Muscle of leg (tissue), 3 donors: ENCODE measurements at regions not wholly inside any gene's neighbourhood (a gene's known extent, or its start where the extent isn't known, plus 50 kb on each side); places are given as distances from the start of the nearest gene placed in this dataset.
"Not testable (repeated sequence)": the region's sequence is repeated elsewhere in the genome, so short reads cannot be mapped to it uniquely, and the experiment has no call there.

Experiments
- DNase-seq: peaks from one replicate; pipeline ENCODE4 v3.0.0; 2013
- H3K27ac ChIP-seq: one replicate; pipeline ENCODE4 v1.5.1; 2013; ENCODE audit warnings: mild to moderate bottlenecking, low read length, control low read depth
- H3K27me3 ChIP-seq: one replicate; pipeline ENCODE4 v1.6.1; 2013; ENCODE audit warnings: low read length; ENCODE audit not compliant: control insufficient read depth, insufficient read depth
- H3K36me3 ChIP-seq: one replicate; pipeline ENCODE4 v1.6.1; 2013; ENCODE audit warnings: low read length; ENCODE audit not compliant: control insufficient read depth, insufficient read depth
- H3K4me1 ChIP-seq: one replicate; pipeline ENCODE4 v1.6.1; 2013; ENCODE audit warnings: low read length; ENCODE audit not compliant: control insufficient read depth, insufficient read depth
- H3K4me3 ChIP-seq: one replicate; pipeline ENCODE4 v1.5.1; 2013; ENCODE audit warnings: low read length, control low read depth
- H3K9me3 ChIP-seq: replicated peaks from 2 replicates; pipeline ENCODE4 v1.6.1; 2013; ENCODE audit warnings: low read depth, low read length; ENCODE audit not compliant: control insufficient read depth
- WGBS: methylation state at CpG from one replicate; pipeline ENCODE4 v1.1.5; 2013; ENCODE audit warnings: missing lambda C conversion rate; ENCODE audit not compliant: insufficient coverage; 5-methylcytosine and 5-hydroxymethylcytosine counted together

DNA sequence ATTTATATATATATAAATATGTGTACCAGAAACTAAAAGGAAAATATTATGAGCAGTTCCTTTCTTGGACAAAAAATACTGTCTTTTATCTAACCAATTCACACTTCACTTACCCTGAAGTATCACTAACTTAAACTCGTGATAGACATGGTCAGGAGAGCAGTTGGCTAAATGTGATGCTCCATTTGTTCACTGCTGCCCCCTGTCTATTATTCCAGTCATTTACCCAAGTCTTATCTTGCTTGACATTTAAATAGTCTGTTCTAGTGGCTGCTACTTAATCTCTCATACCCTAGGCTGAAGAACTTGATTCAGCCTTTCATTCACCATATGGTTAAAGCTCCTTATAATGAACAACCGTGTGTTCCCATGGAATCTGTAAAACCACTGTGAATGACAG, 789.6 kb upstream of the EYS start:
- H3K36me3 ChIP-seq: no peaks in the 10 kb centered on the region
- no peak for DNase-seq
- 17% methylated on average over 1 of the region's 2 CpGs for WGBS
- no peaks in the 10 kb centered on the region for H3K27me3 ChIP-seq
- no peak overlapping the region for H3K27ac ChIP-seq
- no peaks in the 10 kb centered on the region for H3K4me1 ChIP-seq
- no peak overlapping the region for H3K4me3 ChIP-seq
- no peaks in the 10 kb centered on the region for H3K9me3 ChIP-seq

DNA sequence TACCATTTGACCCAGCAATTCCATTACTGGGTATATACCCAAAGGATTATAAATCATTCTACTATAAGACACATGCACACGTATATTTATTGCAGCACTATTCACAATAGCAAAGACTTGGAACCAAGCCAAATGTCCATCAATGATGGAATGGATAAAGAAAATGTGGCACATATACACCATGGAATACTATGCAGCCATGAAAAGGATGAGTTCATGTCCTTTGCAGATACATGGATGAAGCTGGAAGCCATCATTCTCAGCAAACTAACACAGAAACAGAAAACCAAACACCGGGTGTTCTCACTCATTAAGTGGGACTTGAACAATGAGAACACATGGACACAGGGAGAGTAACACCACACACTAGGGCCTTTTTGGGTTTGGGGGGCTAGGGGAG, 787.6 kb upstream of the EYS start:
- DNase-seq, H3K9me3 ChIP-seq, H3K27ac ChIP-seq, H3K27me3 ChIP-seq, H3K4me3 ChIP-seq, H3K4me1 ChIP-seq, H3K36me3 ChIP-seq: not testable (repeated sequence)
- no CpG with 5 or more reads among the region's 2 CpGs for WGBS

DNA sequence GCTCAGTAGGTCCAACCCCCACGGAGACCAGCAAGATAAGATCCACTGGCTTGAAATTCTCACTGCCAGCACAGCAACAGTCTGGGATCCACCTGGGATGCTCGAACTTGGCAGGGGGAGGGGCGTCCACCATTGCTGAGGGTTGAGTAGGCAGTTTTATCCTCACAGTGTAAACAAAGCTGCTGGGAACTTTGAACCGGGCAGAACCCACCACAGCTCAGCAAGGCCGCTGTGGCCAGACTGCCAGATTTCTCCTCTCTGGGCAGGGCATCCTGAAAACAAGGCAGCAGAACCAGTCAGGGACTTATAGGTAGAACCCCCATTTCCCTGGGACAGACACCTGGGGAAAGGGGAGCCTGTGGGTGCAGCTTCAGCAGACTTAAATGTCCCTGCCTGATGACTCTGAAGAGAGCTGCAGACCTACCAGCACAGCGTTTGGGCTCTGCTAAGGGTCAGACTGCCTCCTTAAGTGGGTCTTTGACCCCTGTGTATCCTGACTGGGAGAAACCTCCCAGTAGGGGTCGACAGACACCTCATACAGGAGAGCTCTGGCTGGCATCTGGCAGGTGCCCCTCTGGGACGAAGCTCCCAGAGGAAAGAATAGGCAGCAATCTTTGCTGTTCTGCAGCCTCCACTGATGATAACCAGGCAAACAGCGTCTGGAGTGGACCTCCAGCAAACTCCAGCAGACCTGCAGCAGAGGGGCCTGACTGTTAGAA, 782.4 kb upstream of the EYS start:
- Histone ChIP-seq H3K36me3 (no peaks in the 10 kb centered on the region), H3K4me3 (no peak overlapping the region), H3K9me3 (no peaks in the 10 kb centered on the region), H3K27ac (no peak overlapping the region), H3K27me3 (no peaks in the 10 kb centered on the region), H3K4me1 (no peaks in the 10 kb centered on the region)
- no peak for DNase-seq
- 82% methylated on average over 8 of the region's 9 CpGs for WGBS

DNA sequence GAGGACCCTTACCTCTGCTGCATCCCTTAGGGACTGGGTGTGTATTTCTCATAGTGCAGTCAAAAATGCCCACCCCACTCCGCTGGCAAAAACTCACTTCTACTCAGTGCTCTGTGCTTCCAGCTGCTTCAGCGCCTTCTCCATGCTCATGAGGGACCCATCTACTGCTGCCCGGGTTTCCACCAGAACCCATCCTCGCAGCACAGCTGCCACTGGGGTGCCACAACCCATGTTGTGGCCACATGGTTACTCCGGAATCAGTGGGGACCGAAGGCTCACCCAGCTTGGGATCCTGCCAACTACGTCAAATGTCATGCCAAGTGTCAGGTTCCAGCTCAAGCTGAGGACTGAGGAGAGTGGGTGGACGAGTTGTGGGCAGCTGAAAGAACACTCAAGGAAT, 774.2 kb upstream of the EYS start:
- H3K27me3 ChIP-seq: no peaks in the 10 kb centered on the region
- H3K4me3 ChIP-seq: no peak overlapping the region
- H3K9me3 ChIP-seq: peaks cover 22% of the 10 kb centered on the region
- no peaks in the 10 kb centered on the region for H3K4me1 ChIP-seq
- H3K27ac ChIP-seq: no peak overlapping the region
- 90% methylated on average over 8 of the region's 8 CpGs for WGBS
- H3K36me3 ChIP-seq: no peaks in the 10 kb centered on the region
- no peak for DNase-seq

DNA sequence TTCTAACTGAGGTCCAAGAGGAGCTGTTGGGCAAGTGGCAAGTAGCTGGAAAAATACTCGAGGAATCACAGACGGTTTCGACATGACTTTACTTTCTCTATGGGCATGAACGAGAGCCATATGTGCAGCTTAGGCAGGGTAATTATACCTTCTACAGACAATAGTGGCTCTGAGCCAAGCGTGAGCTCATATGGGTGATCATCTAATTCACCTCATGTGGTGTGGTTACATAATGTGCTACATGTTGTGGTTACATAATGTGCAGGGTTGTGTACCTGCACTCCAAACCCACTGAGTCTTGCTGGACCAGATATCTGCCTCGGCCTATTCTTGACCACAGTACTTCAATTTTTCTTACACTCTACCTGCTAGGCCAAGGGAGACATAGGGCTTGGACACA, 771.7 kb upstream of the EYS start:
- Histone ChIP-seq H3K27ac (no peak overlapping the region), H3K27me3 (no peaks in the 10 kb centered on the region), H3K4me1 (no peaks in the 10 kb centered on the region), H3K36me3 (no peaks in the 10 kb centered on the region), H3K4me3 (no peak overlapping the region), H3K9me3 (peaks cover 22% of the 10 kb centered on the region)
- WGBS: 81% methylated on average over 5 of the region's 6 CpGs
- DNase-seq: no peak

DNA sequence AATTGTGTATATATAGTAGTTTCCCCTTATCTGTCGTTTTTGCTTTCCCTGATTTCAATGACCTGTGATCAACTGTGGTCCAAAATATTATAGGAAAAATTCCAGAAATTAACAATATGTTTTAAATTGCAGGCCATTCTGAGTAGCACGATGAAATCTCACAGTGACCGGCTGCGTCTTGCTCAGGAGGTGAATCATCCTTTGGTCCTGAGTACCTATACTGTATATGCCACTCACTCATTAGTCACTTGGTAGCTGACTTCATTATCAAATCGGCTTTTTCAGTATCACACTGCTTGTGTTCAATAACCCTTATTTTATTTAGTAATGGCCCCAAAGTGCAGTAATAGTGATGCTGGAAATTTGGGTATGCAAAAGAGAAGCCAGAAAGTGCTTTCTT, 728.3 kb upstream of the EYS start:
- no peaks in the 10 kb centered on the region for H3K4me1 ChIP-seq
- H3K4me3 ChIP-seq: no peak overlapping the region
- no peaks in the 10 kb centered on the region for H3K27me3 ChIP-seq
- DNase-seq: no peak
- 100% methylated on average over 1 of the region's 5 CpGs for WGBS
- no peak overlapping the region for H3K27ac ChIP-seq
- H3K9me3 ChIP-seq: no peaks in the 10 kb centered on the region
- H3K36me3 ChIP-seq: no peaks in the 10 kb centered on the region

DNA sequence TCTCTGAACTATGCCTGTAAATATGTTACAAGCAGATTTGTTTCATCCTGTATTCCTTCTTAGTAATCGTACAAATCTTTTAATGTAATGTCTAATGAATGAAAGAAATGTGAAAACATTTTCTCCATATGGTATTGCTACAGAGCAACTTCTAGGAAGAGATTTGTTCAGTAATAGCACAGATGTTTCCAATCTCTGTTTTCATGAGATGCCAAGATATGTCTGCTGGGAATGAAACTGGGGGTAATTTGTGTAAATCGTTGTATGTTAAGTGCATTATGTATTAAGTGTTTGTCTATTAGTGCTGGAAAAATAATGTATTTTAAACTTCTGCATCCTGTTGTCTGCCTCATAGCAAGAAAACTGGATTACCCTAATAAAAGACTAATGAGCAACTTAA, 722.2 kb upstream of the EYS start:
- H3K9me3 ChIP-seq: peaks cover 4% of the 10 kb centered on the region
- H3K4me1 ChIP-seq: no peaks in the 10 kb centered on the region
- DNase-seq: peak; percentile 95
- H3K36me3 ChIP-seq: no peaks in the 10 kb centered on the region
- no peak overlapping the region for H3K4me3 ChIP-seq
- H3K27me3 ChIP-seq: no peaks in the 10 kb centered on the region
- WGBS: no CpG with 5 or more reads among the region's 2 CpGs
- no peak overlapping the region for H3K27ac ChIP-seq

DNA sequence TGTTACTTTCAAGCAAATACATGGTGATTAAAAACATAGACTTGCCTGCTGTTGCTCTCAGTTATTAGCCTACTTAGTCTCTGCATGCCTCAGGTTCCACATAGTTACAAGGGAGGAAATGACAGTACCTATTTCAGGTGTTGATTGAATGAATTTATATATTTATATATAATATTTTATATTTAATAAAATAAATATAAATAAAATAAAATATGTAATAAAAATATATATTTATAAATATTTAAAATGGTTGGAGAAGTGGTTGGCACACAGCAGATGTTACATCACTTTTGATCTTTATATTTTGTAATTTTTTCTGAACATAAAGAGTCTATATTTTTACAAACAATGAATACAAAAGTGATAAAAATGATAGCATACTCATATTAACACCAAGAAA, 716.0 kb upstream of the EYS start:
- H3K36me3 ChIP-seq: no peaks in the 10 kb centered on the region
- no peak overlapping the region for H3K27ac ChIP-seq
- no peaks in the 10 kb centered on the region for H3K4me1 ChIP-seq
- no peak for DNase-seq
- H3K9me3 ChIP-seq: peaks cover 5% of the 10 kb centered on the region
- no peaks in the 10 kb centered on the region for H3K27me3 ChIP-seq
- H3K4me3 ChIP-seq: no peak overlapping the region

DNA sequence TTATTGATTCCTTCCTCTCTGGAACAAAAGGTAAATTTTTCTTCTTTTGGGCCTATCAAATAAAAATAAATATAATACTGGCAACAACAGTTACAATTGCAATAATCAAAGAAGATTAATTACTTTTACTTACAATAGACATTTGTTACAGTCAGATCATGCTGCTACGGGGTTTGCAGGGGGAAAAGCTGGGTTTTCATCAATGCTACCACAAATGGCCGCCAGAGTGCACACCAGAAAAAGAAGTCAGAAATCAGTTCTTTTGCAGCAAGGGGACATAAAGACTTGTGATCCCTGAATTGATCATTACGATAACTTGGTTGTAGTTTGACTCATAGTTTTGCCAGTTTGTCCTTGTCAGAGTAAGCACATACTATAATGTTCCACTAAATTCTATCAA, 714.5 kb upstream of the EYS start:
- Histone ChIP-seq H3K4me3 (no peak overlapping the region), H3K27ac (no peak overlapping the region), H3K4me1 (no peaks in the 10 kb centered on the region), H3K27me3 (no peaks in the 10 kb centered on the region), H3K36me3 (no peaks in the 10 kb centered on the region), H3K9me3 (peaks cover 2% of the 10 kb centered on the region)
- whole genome bisulfite sequencing: 68% methylated on average over 2 of the region's 3 CpGs
- DNase-seq: no peak

DNA sequence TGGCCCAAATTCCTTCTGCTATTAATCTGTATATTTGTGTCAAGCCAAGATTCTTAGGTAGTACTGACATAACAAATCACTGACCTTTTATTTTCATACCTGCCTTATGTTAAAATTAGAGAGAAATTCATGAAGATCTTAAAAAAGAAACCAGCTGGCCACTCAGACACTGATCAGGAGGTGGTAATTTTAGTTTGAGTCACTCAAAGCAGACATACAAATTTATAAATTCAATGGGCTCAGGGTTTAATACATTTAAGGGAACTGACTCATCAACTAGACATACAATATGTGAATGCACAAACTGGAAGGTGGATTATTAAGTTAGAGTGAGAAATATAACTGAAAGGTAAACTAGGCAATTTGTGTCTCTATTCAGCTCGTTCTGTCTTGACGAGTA, 711.9 kb upstream of the EYS start:
- Histone ChIP-seq H3K36me3 (no peaks in the 10 kb centered on the region), H3K27me3 (no peaks in the 10 kb centered on the region), H3K27ac (no peak overlapping the region), H3K4me3 (no peak overlapping the region), H3K9me3 (peaks cover under 1% of the 10 kb centered on the region), H3K4me1 (no peaks in the 10 kb centered on the region)
- no peak for DNase-seq
- WGBS: no CpG with 5 or more reads among the region's 2 CpGs

DNA sequence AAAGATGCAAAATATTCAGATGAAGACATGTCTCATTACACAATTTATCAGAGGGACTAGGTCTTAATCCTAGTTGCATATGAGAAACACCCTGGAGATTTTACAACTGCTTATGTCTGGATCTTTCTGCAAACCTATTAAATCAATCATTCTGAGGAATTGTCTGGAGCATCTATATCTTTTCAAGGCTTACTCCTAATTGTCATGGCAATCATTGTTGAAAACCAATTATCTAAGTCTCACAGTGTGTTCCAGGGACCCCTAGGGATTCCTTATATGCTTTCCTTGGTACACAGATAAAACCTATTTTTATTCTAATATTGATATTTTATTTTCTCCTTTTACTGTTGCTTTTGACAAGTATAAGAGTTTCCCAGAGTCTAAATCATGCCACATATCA, 696.9 kb upstream of the EYS start:
- Histone ChIP-seq H3K9me3 (no peaks in the 10 kb centered on the region), H3K4me3 (no peak overlapping the region), H3K36me3 (no peaks in the 10 kb centered on the region), H3K4me1 (no peaks in the 10 kb centered on the region), H3K27ac (no peak overlapping the region), H3K27me3 (no peaks in the 10 kb centered on the region)
- no peak for DNase-seq
